HepG2 (cell line): ENCODE measurements at regions not wholly inside any gene's neighbourhood (a gene's known extent, or its start where the extent isn't known, plus 50 kb on each side); places are given as distances from the start of the nearest gene placed in this dataset.

ENCODE experiments used
- CTCF ChIP-seq: sonication (generic); formaldehyde crosslinking; IDR thresholded peaks from 2 replicates; pipeline ENCODE4 v1.5.0; 2020; ENCODE audit warnings: mild to moderate bottlenecking, missing genetic modification reagents, moderate library complexity
- GMEB1 ChIP-seq: sonication (generic); formaldehyde crosslinking; IDR thresholded peaks from 2 replicates; pipeline ENCODE4 v1.5.1; 2020; ENCODE audit warnings: missing genetic modification reagents, mild to moderate bottlenecking, borderline replicate concordance
- HMG20B ChIP-seq: conservative IDR thresholded peaks from 2 replicates; pipeline ENCODE4 v1.6.1; 2016; ENCODE audit warnings: missing genetic modification reagents, missing compliant biosample characterization
- HMGXB4 ChIP-seq, 2 experiments: sonication (generic) in 1 of 2; formaldehyde crosslinking in 1 of 2; IDR thresholded peaks; 2 replicates each; pipeline versions ENCODE4 v1.4.0 to v1.6.1; 2018 to 2020; ENCODE audit warnings: missing genetic modification reagents in 2 of 2, borderline replicate concordance in 1 of 2, low read depth in 1 of 2, mild to moderate bottlenecking in 1 of 2, missing biosample characterization in 1 of 2
- HOMEZ ChIP-seq: IDR thresholded peaks from 2 replicates; pipeline ENCODE4 v1.6.1; 2016; ENCODE audit warnings: low read depth
- MTF2 ChIP-seq: sonication (generic); formaldehyde crosslinking; IDR thresholded peaks from 2 replicates; pipeline ENCODE4 v1.5.0; 2020; ENCODE audit warnings: missing genetic modification reagents, borderline replicate concordance
- PCBP1 ChIP-seq: fragments of 200-400 bp; formaldehyde crosslinking; IDR thresholded peaks from 2 replicates; pipeline ENCODE4 v1.6.1; 2017; ENCODE audit warnings: mild to moderate bottlenecking, low read depth, low read length, borderline replicate concordance
- PRDM10 ChIP-seq: sonication (generic); formaldehyde crosslinking; IDR thresholded peaks from 2 replicates; pipeline ENCODE4 v1.4.0; 2020; ENCODE audit warnings: low read depth, missing genetic modification reagents
- SP140L ChIP-seq: sonication (generic); formaldehyde crosslinking; IDR thresholded peaks from 2 replicates; pipeline ENCODE4 v1.4.0; 2020; ENCODE audit warnings: missing genetic modification reagents, borderline replicate concordance
- TFAP4 ChIP-seq: sonication (generic); IDR thresholded peaks from 2 replicates; pipeline ENCODE4 v1.6.1; 2016; ENCODE audit warnings: low read depth, borderline replicate concordance
- ZNF121 ChIP-seq: sonication (generic); formaldehyde crosslinking; IDR thresholded peaks from 2 replicates; pipeline ENCODE4 v1.5.0; 2020; ENCODE audit warnings: mild to moderate bottlenecking, missing genetic modification reagents
- ZNF138 ChIP-seq: sonication (generic); formaldehyde crosslinking; IDR thresholded peaks from 2 replicates; pipeline ENCODE4 v1.5.0; 2020; ENCODE audit warnings: mild to moderate bottlenecking, low read depth, missing genetic modification reagents

GRCh38 chr10:43763846-43764245 lies 115.2 kb upstream of the ZNF32 start:
- no peak for TF ChIP-seq CTCF (CRISPR knock-in tag)
- TF ChIP-seq PCBP1, result no peak
- no peak for TF ChIP-seq GMEB1 (CRISPR knock-in tag)
- no peak for TF ChIP-seq ZNF121
- TF ChIP-seq ZNF138 (CRISPR knock-in tag), result no peak
- TF ChIP-seq SP140L (CRISPR knock-in tag), result no peak
- TF ChIP-seq HMGXB4 (CRISPR knock-in tag; IDR thresholded peaks at IDR 0.05; ENCODE audit: borderline replicate concordance in 1 of 2, low read depth in 1 of 2), result no peak
- TF ChIP-seq MTF2, result no peak
- no peak for TF ChIP-seq PRDM10
- no peak for TF ChIP-seq HOMEZ
- TF ChIP-seq TFAP4, result no peak
- TF ChIP-seq HMG20B (CRISPR knock-in tag), result no peak
